ENCODE measurements at regions not wholly inside any gene's neighbourhood (a gene's known extent, or its start where the extent isn't known, plus 50 kb on each side); places are given as distances from the start of the nearest gene placed in this dataset.

DNA sequence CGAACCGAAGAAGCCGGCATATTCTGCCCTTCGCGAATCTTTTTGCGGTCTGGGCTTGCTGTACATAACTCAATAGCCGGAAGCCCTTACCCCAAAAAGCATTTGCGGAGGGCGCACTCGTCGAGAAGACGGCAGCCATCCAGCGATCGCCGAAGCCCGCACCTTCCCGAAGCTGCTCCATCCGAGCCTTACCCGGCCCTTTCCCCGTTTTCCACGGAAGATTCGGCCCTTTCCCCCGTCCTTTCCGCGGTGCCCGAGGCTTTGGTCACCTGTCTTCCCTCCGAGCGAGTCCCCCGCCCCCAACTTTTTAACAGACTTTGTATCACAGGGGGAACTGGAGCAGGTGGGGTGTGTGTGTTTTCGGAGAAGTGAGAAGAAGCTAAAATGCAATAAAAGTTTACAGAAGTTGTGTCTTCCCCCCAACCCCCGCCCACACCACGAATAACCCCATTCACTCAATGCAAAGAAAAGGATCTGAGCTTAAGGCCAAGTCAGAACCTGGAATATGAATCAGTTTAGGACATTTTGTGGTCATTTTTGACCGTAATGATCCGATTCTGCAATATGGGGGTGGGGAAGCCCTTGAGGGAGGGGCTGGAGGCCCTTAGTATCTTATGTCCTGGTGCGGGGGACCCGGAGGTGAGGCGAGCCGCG lies 99.0 kb upstream of the HSD17B12 start:
- TF ChIP-seq, protein P1, sequence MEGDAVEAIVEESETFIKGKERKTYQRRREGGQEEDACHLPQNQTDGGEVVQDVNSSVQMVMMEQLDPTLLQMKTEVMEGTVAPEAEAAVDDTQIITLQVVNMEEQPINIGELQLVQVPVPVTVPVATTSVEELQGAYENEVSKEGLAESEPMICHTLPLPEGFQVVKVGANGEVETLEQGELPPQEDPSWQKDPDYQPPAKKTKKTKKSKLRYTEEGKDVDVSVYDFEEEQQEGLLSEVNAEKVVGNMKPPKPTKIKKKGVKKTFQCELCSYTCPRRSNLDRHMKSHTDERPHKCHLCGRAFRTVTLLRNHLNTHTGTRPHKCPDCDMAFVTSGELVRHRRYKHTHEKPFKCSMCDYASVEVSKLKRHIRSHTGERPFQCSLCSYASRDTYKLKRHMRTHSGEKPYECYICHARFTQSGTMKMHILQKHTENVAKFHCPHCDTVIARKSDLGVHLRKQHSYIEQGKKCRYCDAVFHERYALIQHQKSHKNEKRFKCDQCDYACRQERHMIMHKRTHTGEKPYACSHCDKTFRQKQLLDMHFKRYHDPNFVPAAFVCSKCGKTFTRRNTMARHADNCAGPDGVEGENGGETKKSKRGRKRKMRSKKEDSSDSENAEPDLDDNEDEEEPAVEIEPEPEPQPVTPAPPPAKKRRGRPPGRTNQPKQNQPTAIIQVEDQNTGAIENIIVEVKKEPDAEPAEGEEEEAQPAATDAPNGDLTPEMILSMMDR (IDR thresholded peaks at IDR 0.05; ENCODE audit: borderline replicate concordance, extremely low read depth, insufficient read depth), result no peak
- Histone ChIP-seq H3K27me3 (ENCODE audit: control insufficient read depth, insufficient read depth, low read length) (peaks cover 59% of the 10 kb centered on the region), H3K9ac (ENCODE audit: low read length in 3 of 3) (no peak overlapping the region), H3K36me3 (ENCODE audit: control insufficient read depth in 2 of 3, insufficient read depth in 3 of 3, low read length in 3 of 3) (no peaks in the 10 kb centered on the region), H3K9me3 (ENCODE audit: control insufficient read depth in 2 of 3, insufficient read depth in 1 of 3, low read length in 3 of 3) (no peaks in the 10 kb centered on the region), H3K4me1 (ENCODE audit: control insufficient read depth in 2 of 3, insufficient read depth in 2 of 3, low read depth in 1 of 3, low read length in 3 of 3) (peaks cover 0 to 8% (median 0%) of the 10 kb centered on the region in 3 donors), H3K27ac (ENCODE audit: low read depth in 2 of 2, low read length in 2 of 2) (no peak overlapping the region), H3K4me3 (ENCODE audit: low read length in 3 of 3) (no peak overlapping the region)
- intact Hi-C loops (cut with DNase I), result no loop called here
- FAIRE-seq (no peak), DNase-seq (peak in 1 of 5 donors; percentile 64)

DNA sequence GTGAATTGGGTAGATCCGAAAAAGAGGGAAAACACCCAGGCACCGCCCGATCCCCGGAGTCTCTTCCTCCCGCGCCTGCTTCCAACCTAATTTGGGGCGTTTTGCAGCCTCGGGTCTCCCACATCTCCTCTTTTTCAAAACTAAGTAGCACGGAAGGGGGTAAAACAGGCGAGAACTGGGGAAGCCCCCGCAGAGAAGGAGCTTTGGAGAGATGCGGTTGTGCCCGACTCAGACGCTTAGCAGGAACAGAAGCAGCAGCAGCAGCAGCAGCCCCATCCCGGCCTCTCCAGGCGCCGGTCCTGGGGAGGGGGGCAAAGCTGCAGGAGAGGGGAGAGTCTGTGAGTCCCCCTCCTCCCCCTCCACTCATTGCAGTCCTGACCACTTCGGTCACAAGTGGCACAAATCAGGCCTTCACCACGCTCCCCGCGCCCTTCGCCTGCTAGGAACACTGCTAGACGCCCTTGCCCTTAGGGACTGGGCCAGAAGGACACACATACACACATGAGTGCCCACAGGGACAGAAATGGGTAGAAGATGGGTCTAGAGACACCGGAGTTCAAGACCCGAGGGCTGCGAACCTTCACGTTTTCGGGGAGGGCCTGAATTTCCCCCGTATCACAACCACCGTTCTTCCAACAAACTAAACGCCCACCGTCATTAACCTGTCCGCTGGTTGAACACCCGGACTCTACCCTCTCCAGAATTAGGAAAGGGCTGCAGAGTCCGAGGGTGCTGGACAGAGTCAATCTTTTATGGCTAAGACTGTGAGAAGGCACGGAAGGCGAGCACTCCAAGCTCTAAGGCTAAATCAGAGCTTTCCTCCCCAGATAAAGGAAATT lies 98.3 kb upstream of the HSD17B12 start:
- no peak for FAIRE-seq
- H3K36me3 ChIP-seq (ENCODE audit: control insufficient read depth in 2 of 3, insufficient read depth in 3 of 3, low read length in 3 of 3), result no peaks in the 10 kb centered on the region
- no peak overlapping the region for H3K9ac ChIP-seq (ENCODE audit: low read length in 3 of 3)
- TF ChIP-seq, protein P1 (IDR thresholded peaks at IDR 0.05; ENCODE audit: borderline replicate concordance, extremely low read depth, insufficient read depth), result no peak
- no peak overlapping the region for H3K4me3 ChIP-seq (ENCODE audit: low read length in 3 of 3)
- H3K27ac ChIP-seq (ENCODE audit: low read depth in 2 of 2, low read length in 2 of 2), result no peak overlapping the region
- peaks cover 52% of the 10 kb centered on the region for H3K27me3 ChIP-seq (ENCODE audit: control insufficient read depth, insufficient read depth, low read length)
- intact Hi-C loops (cut with DNase I), result no loop called here
- no peak for DNase-seq
- H3K4me1 ChIP-seq (ENCODE audit: control insufficient read depth in 2 of 3, insufficient read depth in 2 of 3, low read depth in 1 of 3, low read length in 3 of 3), result peaks cover 0 to 8% (median 0%) of the 10 kb centered on the region in 3 donors
- no peaks in the 10 kb centered on the region for H3K9me3 ChIP-seq (ENCODE audit: control insufficient read depth in 2 of 3, insufficient read depth in 1 of 3, low read length in 3 of 3)

DNA sequence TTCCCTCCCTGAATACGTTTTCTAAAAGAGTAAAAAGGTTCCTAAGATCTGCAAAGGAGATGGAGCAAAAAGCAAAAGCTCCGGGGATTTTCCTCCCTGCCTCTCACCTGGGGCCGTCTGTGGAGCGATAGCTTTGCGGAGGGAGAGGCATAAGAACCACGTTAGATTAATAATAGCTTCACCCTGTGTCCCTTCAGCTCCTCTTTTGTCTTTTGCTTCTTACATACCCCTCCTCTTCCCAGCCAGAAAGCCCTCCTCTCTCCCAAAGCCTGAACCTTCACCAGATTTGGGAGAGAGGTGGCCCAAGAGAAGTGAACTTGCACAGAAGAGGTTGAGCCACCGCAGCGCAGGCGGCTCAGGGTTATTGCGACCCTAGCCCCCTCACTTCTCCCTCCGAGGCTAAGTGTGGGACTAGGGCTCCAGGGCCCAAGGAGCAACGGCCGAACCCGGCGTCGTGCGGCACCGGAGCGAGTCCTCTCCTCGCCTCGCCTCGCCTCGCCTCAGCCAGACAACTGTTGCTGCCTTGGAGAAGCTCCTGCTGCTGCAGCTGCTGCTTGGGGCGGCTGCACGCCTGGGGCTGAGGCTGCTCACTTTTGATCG lies 97.6 kb upstream of the HSD17B12 start:
- H3K9me3 ChIP-seq (ENCODE audit: control insufficient read depth in 2 of 3, insufficient read depth in 1 of 3, low read length in 3 of 3), result no peaks in the 10 kb centered on the region
- DNase-seq (peak in 1 of 5 donors; percentile 57), FAIRE-seq (no peak)
- no peaks in the 10 kb centered on the region for H3K36me3 ChIP-seq (ENCODE audit: control insufficient read depth in 2 of 3, insufficient read depth in 3 of 3, low read length in 3 of 3)
- peaks cover 0 to 8% (median 0%) of the 10 kb centered on the region in 3 donors for H3K4me1 ChIP-seq (ENCODE audit: control insufficient read depth in 2 of 3, insufficient read depth in 2 of 3, low read depth in 1 of 3, low read length in 3 of 3)
- H3K4me3 ChIP-seq (ENCODE audit: low read length in 3 of 3), result no peak overlapping the region
- TF ChIP-seq, protein P1 (IDR thresholded peaks at IDR 0.05; ENCODE audit: borderline replicate concordance, extremely low read depth, insufficient read depth), result no peak
- H3K27me3 ChIP-seq (ENCODE audit: control insufficient read depth, insufficient read depth, low read length), result peaks cover 45% of the 10 kb centered on the region
- intact Hi-C loops (cut with DNase I), result no loop called here
- no peak overlapping the region for H3K27ac ChIP-seq (ENCODE audit: low read depth in 2 of 2, low read length in 2 of 2)
- H3K9ac ChIP-seq (ENCODE audit: low read length in 3 of 3), result no peak overlapping the region

All from kidney (tissue), 13 donors.